ENCODE measurements at regions not wholly inside any gene's neighbourhood (a gene's known extent, or its start where the extent isn't known, plus 50 kb on each side); places are given as distances from the start of the nearest gene placed in this dataset.

- DNase-seq (ENCODE audit: low spot score): no peak
- Histone ChIP-seq H3K4me1 (ENCODE audit: insufficient read depth) (no peaks in the 10 kb centered on the region), H3K36me3 (replicated peaks; ENCODE audit: insufficient read depth, low read depth) (no peaks in the 10 kb centered on the region), H4K20me1 (ENCODE audit: insufficient read depth, poor library complexity, severe bottlenecking) (no peaks in the 10 kb centered on the region), H3K9me3 (ENCODE audit: low read depth) (no peaks in the 10 kb centered on the region), H3K4me2 (peak overlapping the region; percentile 9), H3K4me3 (no peak overlapping the region), H2AFZ (no peak overlapping the region), H3K27ac (no peak overlapping the region), H3K9me2 (replicated peaks; ENCODE audit: insufficient read depth) (no peaks in the 10 kb centered on the region), H3K79me2 (no peaks in the 10 kb centered on the region), H3K27me3 (no peaks in the 10 kb centered on the region)
- 81% methylated on average over 5 of the region's 5 CpGs for WGBS (ENCODE audit: low lambda C conversion rate, missing lambda C conversion rate)
- TF ChIP-seq EZH2phosphoT487 (IDR thresholded peaks at IDR 0.05; ENCODE audit: low read depth, severe bottlenecking, unreplicated experiment): no peak
- TF ChIP-seq EZH2 (IDR thresholded peaks at IDR 0.05; ENCODE audit: borderline replicate concordance): no peak
- no peak for TF ChIP-seq CTCF (IDR thresholded peaks at IDR 0.05; ENCODE audit: poor library complexity)
Observed at GRCh38 chr12:70994217-70994788, 73.8 kb upstream of the PTPRR start.

- Histone ChIP-seq H4K20me1 (ENCODE audit: insufficient read depth, poor library complexity, severe bottlenecking) (no peaks in the 10 kb centered on the region), H3K9me2 (replicated peaks; ENCODE audit: insufficient read depth) (no peaks in the 10 kb centered on the region), H3K4me1 (ENCODE audit: insufficient read depth) (peaks cover 5% of the 10 kb centered on the region), H3K9me3 (ENCODE audit: low read depth) (no peaks in the 10 kb centered on the region), H3K36me3 (replicated peaks; ENCODE audit: insufficient read depth, low read depth) (no peaks in the 10 kb centered on the region), H3K4me2 (no peak overlapping the region), H3K79me2 (no peaks in the 10 kb centered on the region), H2AFZ (no peak overlapping the region), H3K27me3 (no peaks in the 10 kb centered on the region), H3K4me3 (no peak overlapping the region), H3K27ac (no peak overlapping the region)
- TF ChIP-seq CTCF (IDR thresholded peaks at IDR 0.05; ENCODE audit: poor library complexity): no peak
- no peak for TF ChIP-seq EZH2phosphoT487 (IDR thresholded peaks at IDR 0.05; ENCODE audit: low read depth, severe bottlenecking, unreplicated experiment)
- no peak for TF ChIP-seq EZH2 (IDR thresholded peaks at IDR 0.05; ENCODE audit: borderline replicate concordance)
- WGBS (ENCODE audit: low lambda C conversion rate, missing lambda C conversion rate): 78% methylated on average over 2 of the region's 2 CpGs
- DNase-seq (ENCODE audit: low spot score): no peak
Observed at GRCh38 chr12:70989232-70989631, 68.7 kb upstream of the PTPRR start.

- peaks cover 5% of the 10 kb centered on the region for H3K4me1 ChIP-seq (ENCODE audit: insufficient read depth)
- H3K9me2 ChIP-seq (replicated peaks; ENCODE audit: insufficient read depth): no peaks in the 10 kb centered on the region
- H3K27ac ChIP-seq: no peak overlapping the region
- no peak overlapping the region for H3K4me3 ChIP-seq
- 72% methylated on average over 1 of the region's 1 CpG for WGBS (ENCODE audit: low lambda C conversion rate, missing lambda C conversion rate)
- no peaks in the 10 kb centered on the region for H3K27me3 ChIP-seq
- no peaks in the 10 kb centered on the region for H4K20me1 ChIP-seq (ENCODE audit: insufficient read depth, poor library complexity, severe bottlenecking)
- H2AFZ ChIP-seq: no peak overlapping the region
- H3K79me2 ChIP-seq: no peaks in the 10 kb centered on the region
- DNase-seq (ENCODE audit: low spot score): no peak
- H3K9me3 ChIP-seq (ENCODE audit: low read depth): no peaks in the 10 kb centered on the region
- no peaks in the 10 kb centered on the region for H3K36me3 ChIP-seq (replicated peaks; ENCODE audit: insufficient read depth, low read depth)
- TF ChIP-seq EZH2 (IDR thresholded peaks at IDR 0.05; ENCODE audit: borderline replicate concordance): no peak
- TF ChIP-seq EZH2phosphoT487 (IDR thresholded peaks at IDR 0.05; ENCODE audit: low read depth, severe bottlenecking, unreplicated experiment): no peak
- TF ChIP-seq CTCF (IDR thresholded peaks at IDR 0.05; ENCODE audit: poor library complexity): no peak
- no peak overlapping the region for H3K4me2 ChIP-seq
Observed at GRCh38 chr12:70985850-70986249, 65.3 kb upstream of the PTPRR start.
